GM18868 (cell line): ENCODE measurements at regions not wholly inside any gene's neighbourhood (a gene's known extent, or its start where the extent isn't known, plus 50 kb on each side); places are given as distances from the start of the nearest gene placed in this dataset.
"Not testable (repeated sequence)": the region's sequence is repeated elsewhere in the genome, so short reads cannot be mapped to it uniquely, and the experiment has no call there.

Experiments used
- ATAC-seq: cut with Tn5 transposase; IDR thresholded peaks from one replicate; pipeline ENCODE4 v1.9.1; 2021; ENCODE audit warnings: mild to moderate bottlenecking, moderate library complexity; ENCODE audit not compliant: unreplicated experiment

GRCh38 chr4:17436047-17436749, 75.7 kb downstream of the QDPR start:
- not testable (repeated sequence) for ATAC-seq

GRCh38 chr4:17433827-17434226, 78.1 kb downstream of the QDPR start:
- ATAC-seq: no peak

GRCh38 chr4:17427991-17428390, 83.9 kb downstream of the QDPR start:
- ATAC-seq: no peak

DNA sequence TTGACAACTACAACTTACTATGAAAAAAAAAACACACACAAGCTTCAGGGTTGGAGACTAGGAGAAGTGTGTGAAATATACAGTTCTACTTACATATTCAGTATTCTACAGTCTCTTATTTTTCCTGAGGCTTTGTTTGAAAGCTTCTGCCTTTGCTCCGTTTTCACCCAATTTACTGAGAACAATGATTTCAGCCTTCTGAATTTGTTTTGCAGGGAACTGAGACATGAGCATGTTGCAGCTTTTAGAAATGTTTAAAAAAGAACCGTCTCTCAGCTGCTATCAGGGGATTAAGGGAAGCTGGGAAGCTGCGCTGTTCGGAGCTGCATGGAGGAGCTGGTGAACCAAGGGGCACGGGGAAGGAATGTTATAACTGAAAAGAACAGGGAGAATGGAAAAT, 85.7 kb downstream of the QDPR start:
- no peak for ATAC-seq

DNA sequence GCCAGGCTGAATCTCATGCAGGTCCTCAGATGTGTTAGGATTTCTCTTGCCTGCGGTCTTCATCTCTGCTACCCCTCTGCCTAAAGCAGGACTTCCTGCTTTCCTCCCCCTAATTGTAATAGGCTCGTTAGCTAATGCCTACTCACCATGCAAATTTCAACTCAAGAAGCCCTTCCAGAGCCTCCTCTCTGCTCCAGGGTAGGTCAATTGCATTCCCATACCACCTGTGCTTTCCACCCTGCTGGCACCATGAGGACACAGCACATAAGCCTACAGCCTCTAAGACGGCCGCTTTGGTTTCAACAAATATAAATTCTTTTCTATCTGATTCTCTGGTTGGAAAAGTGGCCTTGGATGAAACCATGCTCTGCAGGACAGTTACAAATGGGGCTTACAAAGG, 93.9 kb downstream of the QDPR start:
- ATAC-seq: no peak

GRCh38 chr4:17414392-17414791, 97.5 kb downstream of the QDPR start:
- no peak for ATAC-seq

DNA sequence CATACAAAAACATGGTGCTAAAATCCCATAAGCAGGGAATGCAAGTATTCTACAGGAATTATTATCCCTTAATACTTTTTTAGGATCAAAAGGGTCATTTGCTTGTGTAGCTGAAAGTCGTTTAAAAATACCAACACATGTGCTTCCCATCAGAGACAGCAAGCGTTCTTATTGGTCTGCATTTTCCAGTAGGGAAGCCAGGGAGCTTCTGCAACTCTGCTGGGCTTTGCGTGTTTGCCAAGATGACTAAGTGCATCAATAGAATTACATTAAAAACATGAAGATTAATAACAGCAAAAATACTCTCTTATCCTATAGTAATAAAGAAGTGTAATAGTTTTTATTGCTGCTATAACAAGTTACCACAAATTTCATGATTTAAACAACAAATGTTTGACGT, 111.2 kb downstream of the QDPR start:
- ATAC-seq: no peak

DNA sequence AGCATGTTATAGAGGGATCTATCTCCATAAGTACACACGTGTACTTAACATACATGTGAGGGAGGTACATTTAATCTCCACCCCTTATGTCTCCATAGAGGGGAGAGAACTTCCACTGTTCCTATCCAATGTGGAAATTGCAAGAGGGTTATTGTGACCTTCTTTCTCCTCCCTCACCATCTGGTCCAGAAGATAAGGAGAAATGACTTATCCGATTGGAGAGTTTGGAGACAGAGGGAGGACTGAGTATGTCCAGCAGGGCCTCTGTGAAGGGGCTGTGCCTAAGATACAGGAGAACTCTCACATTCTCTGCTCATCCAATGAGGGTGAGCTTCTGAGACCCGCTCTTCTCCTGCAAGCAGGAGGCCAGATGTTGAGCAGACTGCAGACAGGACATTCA, 113.1 kb downstream of the QDPR start:
- ATAC-seq: no peak

GRCh38 chr4:17398035-17398434, 113.9 kb downstream of the QDPR start:
- ATAC-seq: no peak

DNA sequence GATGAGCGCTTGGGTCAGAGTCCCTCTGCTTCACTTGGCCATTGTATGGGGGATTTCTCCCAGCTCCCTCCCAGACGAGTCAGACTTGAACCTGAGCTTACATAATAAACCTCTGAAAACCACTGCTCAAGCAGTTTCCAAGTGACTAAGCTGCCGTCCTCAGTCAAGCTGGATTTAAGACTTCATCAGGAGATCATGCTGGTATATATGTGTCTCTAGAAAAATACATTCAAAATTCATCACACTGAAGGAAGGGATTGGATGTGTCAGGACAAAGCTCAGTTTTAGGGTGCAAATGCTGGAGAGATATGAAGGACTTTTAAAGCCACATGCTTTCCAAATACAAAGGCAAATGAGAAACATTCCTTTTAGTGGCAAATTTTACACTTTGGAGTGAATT, 114.3 kb downstream of the QDPR start:
- no peak for ATAC-seq

DNA sequence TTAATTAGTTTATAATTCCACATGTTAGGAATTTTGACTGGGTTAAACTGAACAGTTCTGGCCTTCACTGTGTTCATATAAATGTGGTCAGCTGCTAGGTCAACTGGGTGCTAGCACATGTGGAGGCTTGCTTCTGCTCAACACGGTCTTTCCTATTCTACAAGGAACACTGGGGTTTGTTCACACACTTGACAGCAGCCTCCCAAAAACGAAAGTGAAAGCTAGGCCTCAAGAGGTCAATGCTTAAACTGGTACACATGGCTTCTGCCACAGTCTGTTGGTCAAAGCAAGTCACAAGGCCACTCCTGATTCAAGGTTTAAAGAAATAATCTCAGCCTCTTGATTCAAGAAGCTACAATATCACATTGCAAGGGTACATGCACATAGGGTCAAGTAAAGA, 126.5 kb downstream of the QDPR start:
- peak; percentile 66 for ATAC-seq

DNA sequence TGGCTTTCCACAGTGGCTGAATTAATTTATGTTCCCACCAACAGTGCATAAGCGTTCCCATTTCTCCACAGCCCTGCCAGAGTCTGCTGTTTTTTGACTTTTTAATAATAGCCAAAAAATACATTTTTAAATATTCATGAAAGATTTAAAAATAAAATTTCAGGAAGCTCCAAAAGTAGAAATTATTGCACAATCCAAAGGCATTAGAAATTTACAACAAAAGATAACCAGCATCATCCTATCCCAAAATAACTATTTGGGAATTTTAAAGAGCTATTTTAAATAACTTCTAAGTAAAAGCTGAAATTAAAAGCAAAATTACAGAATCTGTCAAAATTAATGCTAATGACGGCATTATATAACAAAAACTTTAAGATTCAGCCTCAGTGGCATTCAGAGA, 131.5 kb downstream of the QDPR start:
- ATAC-seq: no peak

GRCh38 chr4:17376205-17376604, 135.7 kb downstream of the QDPR start:
- no peak for ATAC-seq

- ATAC-seq: no peak
These were observed 138.2 kb downstream of the QDPR start for GRCh38 chr4:17373666-17374065.

- ATAC-seq: no peak
These were observed 141.1 kb downstream of the QDPR start for GRCh38 chr4:17370818-17371217.

GRCh38 chr4:17368408-17368807, 143.5 kb downstream of the QDPR start:
- no peak for ATAC-seq

GRCh38 chr4:17367201-17367600, 144.7 kb downstream of the QDPR start:
- ATAC-seq: no peak

DNA sequence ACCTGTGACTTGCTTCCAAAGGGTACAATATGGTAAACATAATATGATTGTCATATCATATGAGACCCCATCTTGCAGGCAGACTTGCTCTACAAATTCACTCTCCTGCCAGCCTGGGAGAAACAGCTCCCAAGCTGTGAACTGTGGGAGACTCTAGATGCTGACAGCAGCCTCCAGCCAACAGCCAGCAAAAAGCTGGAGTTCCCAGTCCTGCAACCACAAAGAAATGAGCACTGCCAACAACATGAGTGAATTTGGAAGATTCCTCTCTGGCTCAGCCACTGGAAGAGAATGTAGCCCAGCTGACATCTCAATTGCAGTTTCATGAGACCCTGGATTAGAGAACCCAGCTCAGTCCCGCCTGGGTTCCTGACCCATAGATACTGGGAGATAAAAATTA, 145.4 kb downstream of the QDPR start:
- no peak for ATAC-seq

DNA sequence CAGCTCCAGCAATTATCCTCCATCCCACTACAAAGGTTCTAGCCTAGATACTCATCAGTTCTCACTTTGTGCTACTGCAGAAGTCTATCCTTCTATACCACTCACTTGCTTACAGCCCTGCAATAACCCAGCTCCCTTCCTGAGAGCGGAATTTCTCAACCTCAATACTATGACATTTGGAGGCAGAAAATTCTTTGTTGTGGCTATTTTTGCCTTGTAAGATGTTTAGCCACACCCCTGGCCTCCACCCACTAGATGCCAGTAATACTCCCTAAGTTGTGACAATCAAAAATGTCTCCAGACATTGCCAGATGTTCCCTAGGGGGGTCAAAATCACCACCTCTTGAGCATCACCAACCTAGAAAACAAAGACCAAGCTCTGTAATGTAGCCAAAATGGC, 149.5 kb downstream of the QDPR start:
- no peak for ATAC-seq

DNA sequence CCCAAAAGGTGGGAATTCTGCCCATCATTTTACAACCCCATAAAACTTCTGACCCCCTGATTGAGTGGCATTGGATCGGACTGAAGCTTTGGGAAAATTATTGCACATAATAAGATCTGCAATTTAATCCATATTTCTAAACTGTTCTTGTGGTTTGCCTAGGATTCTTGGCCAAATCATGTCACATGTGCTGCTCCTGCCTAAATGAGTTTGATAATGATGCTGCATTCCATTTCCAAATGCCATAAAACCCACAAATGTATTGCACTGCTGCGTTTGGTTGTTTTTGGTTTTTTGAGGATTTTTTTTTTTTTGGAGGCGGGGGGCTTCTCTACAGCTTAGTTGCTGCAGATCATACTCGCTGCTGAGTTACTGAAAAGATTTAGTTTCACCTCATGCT, 153.6 kb downstream of the QDPR start:
- ATAC-seq: no peak

DNA sequence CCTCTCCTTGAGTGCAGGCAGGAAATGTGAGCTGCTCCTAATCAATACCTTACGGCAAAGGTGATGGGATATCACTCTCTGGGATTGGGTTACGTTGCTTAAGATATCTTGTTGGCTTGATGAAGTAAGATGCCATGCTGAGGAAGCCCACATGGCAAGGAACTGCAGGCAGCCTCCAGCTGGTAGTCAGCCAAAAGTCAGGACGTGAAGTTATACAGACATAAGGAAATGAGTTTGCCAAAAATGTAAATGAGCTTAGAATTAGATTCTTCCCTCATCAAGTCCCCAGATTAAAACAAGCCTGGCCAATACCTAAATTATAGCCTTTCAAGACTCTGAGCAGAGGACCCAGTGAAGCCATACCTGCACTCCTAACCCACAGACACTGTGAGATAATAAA, 155.0 kb downstream of the QDPR start:
- no peak for ATAC-seq

DNA sequence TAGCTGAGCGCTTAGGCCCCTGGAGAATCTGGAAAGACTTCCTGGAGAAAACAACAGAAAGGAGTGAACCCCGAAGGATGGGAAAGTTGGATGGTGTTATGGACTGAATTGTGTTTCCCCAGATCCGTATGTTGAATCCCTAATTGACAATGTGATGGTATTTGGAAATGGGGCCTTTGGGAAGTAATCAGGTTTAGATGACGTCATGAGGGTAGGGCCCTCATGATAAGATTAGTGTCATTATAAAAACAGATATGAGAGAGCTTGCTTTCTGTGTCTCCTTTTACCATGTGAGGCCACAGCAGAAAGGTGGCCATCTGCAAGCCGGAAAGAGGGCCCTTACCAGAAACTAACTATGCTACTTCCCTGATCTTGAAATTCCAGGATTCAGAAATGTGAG, 159.5 kb downstream of the QDPR start:
- ATAC-seq: no peak

DNA sequence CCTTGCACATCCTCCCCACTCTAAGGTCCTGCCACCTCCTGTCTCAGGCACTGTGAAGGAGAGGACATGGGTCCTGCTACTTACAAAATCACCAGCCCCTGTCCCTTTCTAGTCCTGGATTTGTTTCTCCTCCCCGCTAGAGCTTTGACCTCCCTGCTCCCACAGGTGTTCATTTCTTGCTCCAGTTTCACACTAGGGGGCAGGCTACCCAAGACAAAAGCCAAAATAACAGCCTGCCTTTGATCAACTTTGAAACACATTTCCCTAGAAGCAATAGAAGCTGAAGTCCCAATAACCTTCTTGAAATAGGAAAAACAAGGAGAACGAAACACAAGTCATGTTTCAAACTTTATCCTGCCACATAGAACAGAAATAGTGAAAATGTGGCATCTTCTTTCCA, 164.4 kb downstream of the QDPR start:
- peak; percentile 62 for ATAC-seq
